Ishikawa (cell line): ENCODE measurements at regions not wholly inside any gene's neighbourhood (a gene's known extent, or its start where the extent isn't known, plus 50 kb on each side); places are given as distances from the start of the nearest gene placed in this dataset.

ENCODE experiments used
- CEBPB ChIP-seq: IDR thresholded peaks from 2 replicates; pipeline ENCODE4 v1.6.1; 2012
- EGR1 ChIP-seq: IDR thresholded peaks from 2 replicates; pipeline ENCODE4 v1.6.1; 2012
- EP300 ChIP-seq: IDR thresholded peaks from 2 replicates; pipeline ENCODE4 v1.6.1; 2012; ENCODE audit warnings: borderline replicate concordance
- NFIC ChIP-seq: IDR thresholded peaks from 2 replicates; pipeline ENCODE4 v1.6.1; 2012
- RAD21 ChIP-seq: IDR thresholded peaks from 2 replicates; pipeline ENCODE4 v1.6.1; 2012; ENCODE audit warnings: low read depth
- TF ChIP-seq, protein P1 (sequence below): IDR thresholded peaks from 2 replicates; pipeline ENCODE4 v1.6.1; 2012

- TF ChIP-seq, protein P1, sequence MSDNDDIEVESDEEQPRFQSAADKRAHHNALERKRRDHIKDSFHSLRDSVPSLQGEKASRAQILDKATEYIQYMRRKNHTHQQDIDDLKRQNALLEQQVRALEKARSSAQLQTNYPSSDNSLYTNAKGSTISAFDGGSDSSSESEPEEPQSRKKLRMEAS = no peak
- TF ChIP-seq EP300 (no peak), EGR1 (no peak), CEBPB (no peak), RAD21 (no peak), NFIC (no peak)
Measured at GRCh38 chr17:72346306-72346705, 225.5 kb downstream of the SOX9 start.
